ENCODE measurements at regions not wholly inside any gene's neighbourhood (a gene's known extent, or its start where the extent isn't known, plus 50 kb on each side); places are given as distances from the start of the nearest gene placed in this dataset.

DNA sequence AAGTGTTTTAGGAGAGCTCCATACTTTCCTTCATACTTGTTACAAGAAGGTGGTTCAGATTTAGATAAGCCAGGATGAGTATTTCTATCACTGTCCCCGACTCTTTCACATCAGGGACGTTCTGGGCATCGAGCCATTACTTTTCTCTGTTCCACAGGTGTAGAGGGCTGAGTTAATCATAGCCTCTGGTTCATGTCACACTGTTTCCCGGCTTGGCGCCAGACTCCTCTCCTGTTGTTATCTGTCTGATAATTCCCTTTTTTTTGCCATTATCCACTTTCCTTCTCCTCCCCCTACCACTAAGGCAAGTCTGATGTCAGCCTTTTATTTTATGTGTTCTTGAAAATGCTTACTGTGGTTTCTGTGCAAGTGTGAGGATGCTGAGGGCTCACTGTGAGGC, 593.4 kb downstream of the UTRN start:
- CTCF ChIA-PET, result no interaction called here
- Histone ChIP-seq H3K4me3 (ENCODE audit: low read depth in 2 of 2, low read length in 2 of 2) (no peak overlapping the region), H3K9me3 (ENCODE audit: control insufficient read depth, insufficient read depth, low read depth, low read length) (no peaks in the 10 kb centered on the region), H3K36me3 (ENCODE audit: control insufficient read depth, insufficient read depth, low read length) (no peaks in the 10 kb centered on the region), H3K4me1 (ENCODE audit: control insufficient read depth, insufficient read depth, low read length) (peaks cover 3% of the 10 kb centered on the region; the same call in 1 of the 2 replicates), H3K27me3 (ENCODE audit: control insufficient read depth, insufficient read depth, low read length) (no peaks in the 10 kb centered on the region), H3K27ac (ENCODE audit: low read length) (no peak overlapping the region)
- TF ChIP-seq TCF7L2 (IDR thresholded peaks at IDR 0.05; ENCODE audit: low read depth, low read length) (no peak), POLR2AphosphoS5 (IDR thresholded peaks at IDR 0.05; ENCODE audit: low read depth, low read length) (no peak), SIN3A (IDR thresholded peaks at IDR 0.05; ENCODE audit: borderline replicate concordance, insufficient read depth, low read depth, low read length) (no peak), CTCF (IDR thresholded peaks at IDR 0.05) (no peak)
- TF ChIP-seq, protein P1, sequence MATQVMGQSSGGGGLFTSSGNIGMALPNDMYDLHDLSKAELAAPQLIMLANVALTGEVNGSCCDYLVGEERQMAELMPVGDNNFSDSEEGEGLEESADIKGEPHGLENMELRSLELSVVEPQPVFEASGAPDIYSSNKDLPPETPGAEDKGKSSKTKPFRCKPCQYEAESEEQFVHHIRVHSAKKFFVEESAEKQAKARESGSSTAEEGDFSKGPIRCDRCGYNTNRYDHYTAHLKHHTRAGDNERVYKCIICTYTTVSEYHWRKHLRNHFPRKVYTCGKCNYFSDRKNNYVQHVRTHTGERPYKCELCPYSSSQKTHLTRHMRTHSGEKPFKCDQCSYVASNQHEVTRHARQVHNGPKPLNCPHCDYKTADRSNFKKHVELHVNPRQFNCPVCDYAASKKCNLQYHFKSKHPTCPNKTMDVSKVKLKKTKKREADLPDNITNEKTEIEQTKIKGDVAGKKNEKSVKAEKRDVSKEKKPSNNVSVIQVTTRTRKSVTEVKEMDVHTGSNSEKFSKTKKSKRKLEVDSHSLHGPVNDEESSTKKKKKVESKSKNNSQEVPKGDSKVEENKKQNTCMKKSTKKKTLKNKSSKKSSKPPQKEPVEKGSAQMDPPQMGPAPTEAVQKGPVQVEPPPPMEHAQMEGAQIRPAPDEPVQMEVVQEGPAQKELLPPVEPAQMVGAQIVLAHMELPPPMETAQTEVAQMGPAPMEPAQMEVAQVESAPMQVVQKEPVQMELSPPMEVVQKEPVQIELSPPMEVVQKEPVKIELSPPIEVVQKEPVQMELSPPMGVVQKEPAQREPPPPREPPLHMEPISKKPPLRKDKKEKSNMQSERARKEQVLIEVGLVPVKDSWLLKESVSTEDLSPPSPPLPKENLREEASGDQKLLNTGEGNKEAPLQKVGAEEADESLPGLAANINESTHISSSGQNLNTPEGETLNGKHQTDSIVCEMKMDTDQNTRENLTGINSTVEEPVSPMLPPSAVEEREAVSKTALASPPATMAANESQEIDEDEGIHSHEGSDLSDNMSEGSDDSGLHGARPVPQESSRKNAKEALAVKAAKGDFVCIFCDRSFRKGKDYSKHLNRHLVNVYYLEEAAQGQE (IDR thresholded peaks at IDR 0.05; ENCODE audit: insufficient read depth in 1 of 2, low read depth in 2 of 2, low read length in 1 of 2), result no peak
- DNase-seq (ENCODE audit: low read depth, low spot score) (no peak), ATAC-seq (no peak)
- no TSS peak for BruUV-seq (replicated peaks)
- in situ Hi-C loops (cut with HindIII; ENCODE audit: low pct_unique_long_range_greater_than_20kb, low sequenced_read_pairs) (no loop called here), intact Hi-C loops (cut with micrococcal nuclease; ENCODE audit: unreplicated experiment) (no loop called here)
- POLR2A ChIA-PET, result no interaction called here

GRCh38 chr6:144879436-144879835, 594.3 kb downstream of the UTRN start:
- intact Hi-C loops (cut with micrococcal nuclease; ENCODE audit: unreplicated experiment), result no loop called here
- CTCF ChIA-PET, result no interaction called here

More at GRCh38 chr6:144879436-144879835, 594.3 kb downstream of the UTRN start:
- DNase-seq (ENCODE audit: low read depth, low spot score), result no peak
- Histone ChIP-seq H3K9me3 (ENCODE audit: control insufficient read depth, insufficient read depth, low read depth, low read length) (no peaks in the 10 kb centered on the region), H3K4me1 (ENCODE audit: control insufficient read depth, insufficient read depth, low read length) (peaks cover 3% of the 10 kb centered on the region; the same call in 1 of the 2 replicates), H3K4me3 (ENCODE audit: low read depth in 2 of 2, low read length in 2 of 2) (no peak overlapping the region), H3K27me3 (ENCODE audit: control insufficient read depth, insufficient read depth, low read length) (no peaks in the 10 kb centered on the region), H3K36me3 (ENCODE audit: control insufficient read depth, insufficient read depth, low read length) (no peaks in the 10 kb centered on the region), H3K27ac (ENCODE audit: low read length) (no peak overlapping the region)
- no TSS peak for BruUV-seq (replicated peaks)
- POLR2A ChIA-PET, result no interaction called here
- TF ChIP-seq, protein P1 (IDR thresholded peaks at IDR 0.05; ENCODE audit: insufficient read depth in 1 of 2, low read depth in 2 of 2, low read length in 1 of 2), result no peak
- no peak for TF ChIP-seq CTCF (IDR thresholded peaks at IDR 0.05)
- in situ Hi-C loops (cut with HindIII; ENCODE audit: low pct_unique_long_range_greater_than_20kb, low sequenced_read_pairs), result no loop called here
- ATAC-seq, result peak; percentile 45; the same call in 1 of the 2 replicates
